SK-N-SH treated with all-trans-retinoic acid at 6 μM for 48 hours (cell line): ENCODE measurements at regions not wholly inside any gene's neighbourhood (a gene's known extent, or its start where the extent isn't known, plus 50 kb on each side); places are given as distances from the start of the nearest gene placed in this dataset.

Experiments
- ATAC-seq: fragments of 200-7000 bp; cut with Tn5 transposase; 3 replicates; pipeline ENCODE4 v1.9.1; 2020; ENCODE audit warnings: mild to moderate bottlenecking, moderate library complexity
- BACH2 ChIP-seq: fragments of 250-450 bp; sonication (Bioruptor Pico); IDR thresholded peaks from 2 replicates; pipeline ENCODE4 v1.9.0; 2021; ENCODE audit warnings: mild to moderate bottlenecking, borderline replicate concordance
- CSDC2 ChIP-seq: fragments of 250-450 bp; sonication (Bioruptor Pico); IDR thresholded peaks from 2 replicates; pipeline ENCODE4 v1.5.0; 2020; ENCODE audit warnings: mild to moderate bottlenecking, moderate library complexity
- ISL1 ChIP-seq: fragments of 250-450 bp; sonication (Bioruptor Pico); IDR thresholded peaks from 2 replicates; pipeline ENCODE4 v2.1.2; 2022; ENCODE audit warnings: mild to moderate bottlenecking, moderate library complexity
- OSR1 ChIP-seq: fragments of 250-450 bp; sonication (Bioruptor Pico); IDR thresholded peaks from 2 replicates; pipeline ENCODE4 v1.8.0; 2022; ENCODE audit warnings: moderate library complexity, mild to moderate bottlenecking, inconsistent platforms
- PPARA ChIP-seq: fragments of 250-450 bp; sonication (Bioruptor Pico); IDR thresholded peaks from 2 replicates; pipeline ENCODE4 v1.5.0; 2020; ENCODE audit warnings: mild to moderate bottlenecking, borderline replicate concordance
- TCF4 ChIP-seq: fragments of 250-450 bp; sonication (Bioruptor Pico); IDR thresholded peaks from 2 replicates; pipeline ENCODE4 v1.8.0; 2021; ENCODE audit warnings: mild to moderate bottlenecking, moderate library complexity, borderline replicate concordance
- ZC3H10 ChIP-seq: fragments of 250-450 bp; sonication (Bioruptor Pico); IDR thresholded peaks from 2 replicates; pipeline ENCODE4 v1.5.1; 2021; ENCODE audit warnings: mild to moderate bottlenecking, moderate library complexity
- ZFP30 ChIP-seq: fragments of 450-650 bp; formaldehyde crosslinking; IDR thresholded peaks from 2 replicates; pipeline ENCODE4 v1.5.0; 2022; ENCODE audit warnings: mild to moderate bottlenecking, moderate library complexity
- ZNF8 ChIP-seq: fragments of 450-650 bp; formaldehyde crosslinking; IDR thresholded peaks from 2 replicates; pipeline ENCODE4 v1.5.0; 2020; ENCODE audit warnings: mild to moderate bottlenecking, moderate library complexity
- TF ChIP-seq, protein P1 (sequence below): fragments of 250-450 bp; sonication (Bioruptor Pico); IDR thresholded peaks from 2 replicates; pipeline ENCODE4 v1.5.0; 2020; ENCODE audit warnings: mild to moderate bottlenecking, moderate library complexity
- TF ChIP-seq, protein P2 (sequence below): fragments of 250-450 bp; sonication (Bioruptor Pico); IDR thresholded peaks from 2 replicates; pipeline ENCODE4 v1.8.0; 2021; ENCODE audit warnings: low read depth, mild to moderate bottlenecking, moderate library complexity, borderline replicate concordance
- TF ChIP-seq, protein P3 (sequence below): fragments of 250-450 bp; sonication (Bioruptor Pico); IDR thresholded peaks from 2 replicates; pipeline ENCODE4 v1.8.0; 2020; ENCODE audit warnings: mild to moderate bottlenecking, moderate library complexity, borderline replicate concordance
- TF ChIP-seq, protein P4 (sequence below): fragments of 250-450 bp; sonication (Bioruptor Pico); IDR thresholded peaks from 2 replicates; pipeline ENCODE4 v1.5.1; 2021; ENCODE audit warnings: mild to moderate bottlenecking, moderate library complexity

DNA sequence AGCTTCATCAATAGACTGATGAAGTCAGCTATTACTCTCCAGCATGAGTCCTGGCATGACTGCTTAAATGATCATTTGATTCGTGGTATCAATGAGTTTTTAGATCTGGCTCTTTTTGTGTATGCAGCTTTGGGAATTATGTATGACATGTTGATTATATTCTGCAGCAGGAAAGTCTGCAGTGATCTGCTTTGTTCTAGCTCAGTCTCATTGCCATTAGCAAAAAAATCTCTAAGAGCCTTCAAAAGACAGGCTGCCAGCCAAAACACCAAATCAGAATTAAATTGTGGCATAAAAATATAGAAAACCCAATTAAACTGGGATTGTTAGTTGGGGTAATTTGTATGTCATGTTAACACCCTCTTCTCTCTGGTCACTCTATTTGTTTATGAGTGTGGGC is 1021.0 kb upstream of the SEMA6D start:
- TF ChIP-seq ZC3H10 (CRISPR knock-in tag) (no peak), BACH2 (no peak), ZNF8 (CRISPR knock-in tag) (no peak)
- no peak for ATAC-seq

DNA sequence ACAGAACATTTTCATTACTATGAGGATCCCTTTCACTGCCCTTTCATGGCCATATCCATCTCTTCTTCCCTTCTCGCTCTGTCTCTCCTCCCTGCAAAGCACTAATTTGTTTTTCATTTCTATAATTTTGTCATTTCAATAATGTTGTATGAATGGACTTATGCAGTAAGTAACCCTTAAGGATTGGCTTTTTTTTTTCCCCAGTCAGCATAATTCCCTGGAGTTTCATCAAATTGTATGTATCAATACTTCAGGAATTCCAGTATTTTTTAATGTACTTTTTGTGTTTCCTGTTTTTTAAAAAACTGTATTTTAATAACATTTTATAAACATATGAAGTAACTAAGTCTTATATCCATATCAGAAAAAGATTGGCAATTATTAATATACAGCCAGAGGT is 1016.0 kb upstream of the SEMA6D start:
- no peak for TF ChIP-seq ZC3H10 (CRISPR knock-in tag)
- TF ChIP-seq ISL1: no peak
- TF ChIP-seq, all 23 proteins: peak for 0
- ATAC-seq: no peak

DNA sequence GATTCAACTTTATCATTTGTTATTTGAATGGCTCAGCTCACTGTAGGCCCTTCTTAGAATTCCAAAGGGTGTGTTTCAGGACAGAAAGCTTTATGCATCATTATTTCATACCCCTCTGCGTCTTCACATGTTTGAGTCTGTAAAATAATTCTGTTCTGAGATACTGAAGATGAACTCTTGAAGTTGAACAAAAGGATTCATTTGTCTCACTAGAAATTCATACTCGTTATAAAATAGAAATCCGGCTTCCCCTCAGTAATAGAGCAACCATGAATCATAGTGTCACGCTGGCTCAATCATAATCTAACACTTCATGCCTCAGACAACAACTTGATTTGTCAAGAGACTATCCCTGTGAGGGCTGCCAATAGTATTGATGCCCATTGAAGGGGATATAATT is 1015.4 kb upstream of the SEMA6D start:
- ATAC-seq: no peak
- TF ChIP-seq, protein P1, sequence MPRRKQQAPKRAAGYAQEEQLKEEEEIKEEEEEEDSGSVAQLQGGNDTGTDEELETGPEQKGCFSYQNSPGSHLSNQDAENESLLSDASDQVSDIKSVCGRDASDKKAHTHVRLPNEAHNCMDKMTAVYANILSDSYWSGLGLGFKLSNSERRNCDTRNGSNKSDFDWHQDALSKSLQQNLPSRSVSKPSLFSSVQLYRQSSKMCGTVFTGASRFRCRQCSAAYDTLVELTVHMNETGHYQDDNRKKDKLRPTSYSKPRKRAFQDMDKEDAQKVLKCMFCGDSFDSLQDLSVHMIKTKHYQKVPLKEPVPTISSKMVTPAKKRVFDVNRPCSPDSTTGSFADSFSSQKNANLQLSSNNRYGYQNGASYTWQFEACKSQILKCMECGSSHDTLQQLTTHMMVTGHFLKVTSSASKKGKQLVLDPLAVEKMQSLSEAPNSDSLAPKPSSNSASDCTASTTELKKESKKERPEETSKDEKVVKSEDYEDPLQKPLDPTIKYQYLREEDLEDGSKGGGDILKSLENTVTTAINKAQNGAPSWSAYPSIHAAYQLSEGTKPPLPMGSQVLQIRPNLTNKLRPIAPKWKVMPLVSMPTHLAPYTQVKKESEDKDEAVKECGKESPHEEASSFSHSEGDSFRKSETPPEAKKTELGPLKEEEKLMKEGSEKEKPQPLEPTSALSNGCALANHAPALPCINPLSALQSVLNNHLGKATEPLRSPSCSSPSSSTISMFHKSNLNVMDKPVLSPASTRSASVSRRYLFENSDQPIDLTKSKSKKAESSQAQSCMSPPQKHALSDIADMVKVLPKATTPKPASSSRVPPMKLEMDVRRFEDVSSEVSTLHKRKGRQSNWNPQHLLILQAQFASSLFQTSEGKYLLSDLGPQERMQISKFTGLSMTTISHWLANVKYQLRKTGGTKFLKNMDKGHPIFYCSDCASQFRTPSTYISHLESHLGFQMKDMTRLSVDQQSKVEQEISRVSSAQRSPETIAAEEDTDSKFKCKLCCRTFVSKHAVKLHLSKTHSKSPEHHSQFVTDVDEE: no peak
- TF ChIP-seq PPARA (CRISPR knock-in tag) (no peak), CSDC2 (CRISPR knock-in tag) (no peak), OSR1 (CRISPR knock-in tag) (no peak)
- TF ChIP-seq, protein P2, sequence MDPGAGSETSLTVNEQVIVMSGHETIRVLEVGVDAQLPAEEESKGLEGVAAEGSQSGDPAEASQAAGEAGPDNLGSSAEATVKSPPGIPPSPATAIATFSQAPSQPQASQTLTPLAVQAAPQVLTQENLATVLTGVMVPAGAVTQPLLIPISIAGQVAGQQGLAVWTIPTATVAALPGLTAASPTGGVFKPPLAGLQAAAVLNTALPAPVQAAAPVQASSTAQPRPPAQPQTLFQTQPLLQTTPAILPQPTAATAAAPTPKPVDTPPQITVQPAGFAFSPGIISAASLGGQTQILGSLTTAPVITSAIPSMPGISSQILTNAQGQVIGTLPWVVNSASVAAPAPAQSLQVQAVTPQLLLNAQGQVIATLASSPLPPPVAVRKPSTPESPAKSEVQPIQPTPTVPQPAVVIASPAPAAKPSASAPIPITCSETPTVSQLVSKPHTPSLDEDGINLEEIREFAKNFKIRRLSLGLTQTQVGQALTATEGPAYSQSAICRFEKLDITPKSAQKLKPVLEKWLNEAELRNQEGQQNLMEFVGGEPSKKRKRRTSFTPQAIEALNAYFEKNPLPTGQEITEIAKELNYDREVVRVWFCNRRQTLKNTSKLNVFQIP: no peak
- TF ChIP-seq, protein P3, sequence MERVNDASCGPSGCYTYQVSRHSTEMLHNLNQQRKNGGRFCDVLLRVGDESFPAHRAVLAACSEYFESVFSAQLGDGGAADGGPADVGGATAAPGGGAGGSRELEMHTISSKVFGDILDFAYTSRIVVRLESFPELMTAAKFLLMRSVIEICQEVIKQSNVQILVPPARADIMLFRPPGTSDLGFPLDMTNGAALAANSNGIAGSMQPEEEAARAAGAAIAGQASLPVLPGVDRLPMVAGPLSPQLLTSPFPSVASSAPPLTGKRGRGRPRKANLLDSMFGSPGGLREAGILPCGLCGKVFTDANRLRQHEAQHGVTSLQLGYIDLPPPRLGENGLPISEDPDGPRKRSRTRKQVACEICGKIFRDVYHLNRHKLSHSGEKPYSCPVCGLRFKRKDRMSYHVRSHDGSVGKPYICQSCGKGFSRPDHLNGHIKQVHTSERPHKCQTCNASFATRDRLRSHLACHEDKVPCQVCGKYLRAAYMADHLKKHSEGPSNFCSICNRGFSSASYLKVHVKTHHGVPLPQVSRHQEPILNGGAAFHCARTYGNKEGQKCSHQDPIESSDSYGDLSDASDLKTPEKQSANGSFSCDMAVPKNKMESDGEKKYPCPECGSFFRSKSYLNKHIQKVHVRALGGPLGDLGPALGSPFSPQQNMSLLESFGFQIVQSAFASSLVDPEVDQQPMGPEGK (CRISPR knock-in tag): no peak

DNA sequence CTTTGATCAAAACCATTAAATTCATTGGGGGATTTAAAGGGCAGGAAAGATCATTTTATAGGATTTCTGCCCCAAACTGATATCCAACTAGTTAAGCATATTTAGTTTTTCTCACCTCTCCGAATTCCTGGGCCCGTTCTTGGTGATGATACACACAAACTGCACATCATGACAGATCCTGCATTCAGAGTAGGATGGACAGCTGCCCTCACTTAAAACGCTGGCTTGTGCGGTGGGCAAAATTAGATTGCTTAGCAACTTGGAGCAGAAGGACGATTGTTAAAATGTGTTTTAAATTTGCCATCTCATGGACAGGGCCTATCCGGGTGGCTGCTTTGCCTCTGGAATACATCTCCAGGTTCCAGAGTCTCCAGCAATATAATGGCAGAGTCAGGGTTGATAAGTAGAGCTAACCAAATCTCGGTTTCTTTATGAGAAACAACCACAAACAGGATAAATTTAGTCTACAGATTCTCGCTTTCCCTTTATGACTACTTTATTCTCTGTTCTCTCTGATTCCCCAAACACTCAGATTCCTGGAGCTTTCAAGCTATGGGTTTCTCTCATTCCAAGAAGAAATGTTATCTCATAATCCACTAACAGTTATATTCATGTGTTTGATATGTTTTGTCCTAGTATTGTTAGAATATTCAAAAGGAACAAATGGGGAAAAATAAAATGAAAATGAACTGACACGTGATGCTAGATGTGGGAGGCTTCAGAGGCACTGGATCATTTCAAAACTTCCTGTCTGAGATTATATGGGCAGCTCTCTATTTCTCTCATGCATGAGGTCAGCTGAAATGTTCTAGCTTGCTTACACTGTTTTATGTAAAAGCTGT is 1014.1 kb upstream of the SEMA6D start:
- TF ChIP-seq ZFP30 (no peak), TCF4 (CRISPR knock-in tag) (no peak), CSDC2 (CRISPR knock-in tag) (no peak), ZC3H10 (CRISPR knock-in tag) (no peak), ZNF8 (CRISPR knock-in tag) (no peak), BACH2 (no peak)
- TF ChIP-seq, protein P3 (CRISPR knock-in tag): no peak
- TF ChIP-seq, protein P4, sequence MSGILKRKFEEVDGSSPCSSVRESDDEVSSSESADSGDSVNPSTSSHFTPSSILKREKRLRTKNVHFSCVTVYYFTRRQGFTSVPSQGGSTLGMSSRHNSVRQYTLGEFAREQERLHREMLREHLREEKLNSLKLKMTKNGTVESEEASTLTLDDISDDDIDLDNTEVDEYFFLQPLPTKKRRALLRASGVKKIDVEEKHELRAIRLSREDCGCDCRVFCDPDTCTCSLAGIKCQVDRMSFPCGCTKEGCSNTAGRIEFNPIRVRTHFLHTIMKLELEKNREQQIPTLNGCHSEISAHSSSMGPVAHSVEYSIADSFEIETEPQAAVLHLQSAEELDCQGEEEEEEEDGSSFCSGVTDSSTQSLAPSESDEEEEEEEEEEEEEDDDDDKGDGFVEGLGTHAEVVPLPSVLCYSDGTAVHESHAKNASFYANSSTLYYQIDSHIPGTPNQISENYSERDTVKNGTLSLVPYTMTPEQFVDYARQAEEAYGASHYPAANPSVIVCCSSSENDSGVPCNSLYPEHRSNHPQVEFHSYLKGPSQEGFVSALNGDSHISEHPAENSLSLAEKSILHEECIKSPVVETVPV (CRISPR knock-in tag): no peak
- TF ChIP-seq, protein P1: no peak
- ATAC-seq: no peak
